Fibroblast of lung (primary cell): ENCODE measurements at regions not wholly inside any gene's neighbourhood (a gene's known extent, or its start where the extent isn't known, plus 50 kb on each side); places are given as distances from the start of the nearest gene placed in this dataset.

Experiments used
- EZH2 ChIP-seq: IDR thresholded peaks from 2 replicates; pipeline ENCODE4 v1.5.1; 2012; ENCODE audit warnings: low read length, control low read depth, mild to moderate bottlenecking; ENCODE audit errors: missing control alignments
- TF ChIP-seq, protein P1 (sequence below), 2 donors: IDR thresholded peaks in 1 of 2; conservative IDR thresholded peaks in 1 of 2; 1 replicate in 1 of 2; 2 replicates in 1 of 2; pipeline ENCODE4 v1.5.1; 2011 to 2012; ENCODE audit warnings: low read length in 2 of 2, control low read depth in 1 of 2, inconsistent platforms in 1 of 2, low read depth in 1 of 2, mild to moderate bottlenecking in 1 of 2

DNA sequence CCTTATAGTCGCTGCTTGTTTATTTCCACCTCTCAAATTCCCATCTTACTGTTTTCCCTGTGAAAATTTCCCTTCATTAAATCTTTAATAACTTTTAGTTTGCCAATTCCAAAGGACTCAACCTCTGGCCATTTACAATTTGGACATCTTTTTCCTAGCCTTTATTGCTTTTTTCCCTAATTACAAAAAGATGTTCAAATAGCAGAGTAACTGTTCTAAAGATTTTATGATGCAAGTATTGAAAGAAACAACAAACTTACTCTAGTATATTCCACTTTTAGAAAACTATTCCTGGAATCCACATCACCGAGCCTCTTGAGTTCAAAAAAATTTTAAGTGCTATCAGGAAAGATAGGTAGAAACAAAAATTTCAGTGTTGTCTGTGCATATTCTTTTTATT, 174.1 kb upstream of the UBE2E2 start:
- TF ChIP-seq, protein P1, sequence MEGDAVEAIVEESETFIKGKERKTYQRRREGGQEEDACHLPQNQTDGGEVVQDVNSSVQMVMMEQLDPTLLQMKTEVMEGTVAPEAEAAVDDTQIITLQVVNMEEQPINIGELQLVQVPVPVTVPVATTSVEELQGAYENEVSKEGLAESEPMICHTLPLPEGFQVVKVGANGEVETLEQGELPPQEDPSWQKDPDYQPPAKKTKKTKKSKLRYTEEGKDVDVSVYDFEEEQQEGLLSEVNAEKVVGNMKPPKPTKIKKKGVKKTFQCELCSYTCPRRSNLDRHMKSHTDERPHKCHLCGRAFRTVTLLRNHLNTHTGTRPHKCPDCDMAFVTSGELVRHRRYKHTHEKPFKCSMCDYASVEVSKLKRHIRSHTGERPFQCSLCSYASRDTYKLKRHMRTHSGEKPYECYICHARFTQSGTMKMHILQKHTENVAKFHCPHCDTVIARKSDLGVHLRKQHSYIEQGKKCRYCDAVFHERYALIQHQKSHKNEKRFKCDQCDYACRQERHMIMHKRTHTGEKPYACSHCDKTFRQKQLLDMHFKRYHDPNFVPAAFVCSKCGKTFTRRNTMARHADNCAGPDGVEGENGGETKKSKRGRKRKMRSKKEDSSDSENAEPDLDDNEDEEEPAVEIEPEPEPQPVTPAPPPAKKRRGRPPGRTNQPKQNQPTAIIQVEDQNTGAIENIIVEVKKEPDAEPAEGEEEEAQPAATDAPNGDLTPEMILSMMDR (conservative IDR thresholded peaks at IDR 0.05 in 1 of 2, IDR thresholded peaks at IDR 0.05 in 1 of 2; ENCODE audit: low read depth in 1 of 2, low read length in 2 of 2), result no peak
- no peak for TF ChIP-seq EZH2
